ENCODE measurements at regions not wholly inside any gene's neighbourhood (a gene's known extent, or its start where the extent isn't known, plus 50 kb on each side); places are given as distances from the start of the nearest gene placed in this dataset.

- H3K79me2 ChIP-seq (ENCODE audit: insufficient read depth, low read length): no peaks in the 10 kb centered on the region
- intact Hi-C loops (cut with micrococcal nuclease): no loop called here
- H4K20me1 ChIP-seq (ENCODE audit: insufficient read depth): no peaks in the 10 kb centered on the region
- no peak overlapping the region for H2AFZ ChIP-seq (ENCODE audit: low read depth, low read length, poor library complexity, severe bottlenecking)
- ATAC-seq (no peak), DNase-seq (ENCODE audit: low read depth, low spot score) (no peak)
- CTCF ChIA-PET: no interaction called here
- no TSS peak for BruUV-seq (replicated peaks)
- H3K9me3 ChIP-seq (ENCODE audit: control insufficient read depth in 1 of 2, insufficient read depth in 1 of 2, low read depth in 1 of 2, low read length in 2 of 2): no peaks in the 10 kb centered on the region
- POLR2A ChIA-PET: no interaction called here
- no peak overlapping the region for H3K9ac ChIP-seq (ENCODE audit: low read length)
- H3K4me1 ChIP-seq (ENCODE audit: control insufficient read depth in 1 of 2, insufficient read depth in 2 of 2, low read length in 2 of 2): no peaks in the 10 kb centered on the region
- no peak overlapping the region for H3K4me2 ChIP-seq (ENCODE audit: low read length)
- RAD21 ChIA-PET (ENCODE audit: low non-redundant PET in 1 of 2, low total read pairs in 2 of 2, uncharacterized antibody in 2 of 2, unreplicated experiment in 2 of 2): no interaction called here
- no peaks in the 10 kb centered on the region for H3K9me2 ChIP-seq (ENCODE audit: insufficient read depth)
- H3K4me3 ChIP-seq (replicated peaks in 1 of 2; ENCODE audit: low read depth in 1 of 2, low read length in 2 of 2): no peak overlapping the region
- H3K27ac ChIP-seq (ENCODE audit: low read depth, low read length): no peak overlapping the region
- H3K27me3 ChIP-seq (ENCODE audit: insufficient read depth, low read length): peaks cover 21% of the 10 kb centered on the region
- TF ChIP-seq POLR2A (IDR thresholded peaks at IDR 0.05; ENCODE audit: borderline replicate concordance, extremely low read depth, insufficient read depth, insufficient read length): no peak
- no peak for TF ChIP-seq RAD21 (IDR thresholded peaks at IDR 0.05; ENCODE audit: low read depth)
- no peak for TF ChIP-seq SP1 (IDR thresholded peaks at IDR 0.05; ENCODE audit: low read depth)
- TF ChIP-seq ELF1 (IDR thresholded peaks at IDR 0.05; ENCODE audit: borderline replicate concordance, low read depth): no peak
- no peak for TF ChIP-seq TCF7L2 (IDR thresholded peaks at IDR 0.05; ENCODE audit: borderline replicate concordance, extremely low read depth, insufficient read depth, insufficient read length)
- no peak for TF ChIP-seq YY1 (IDR thresholded peaks at IDR 0.05; ENCODE audit: extremely low read depth, insufficient replicate concordance, low read depth, low read length)
- no peak for TF ChIP-seq EZH2phosphoT487 (IDR thresholded peaks at IDR 0.05; ENCODE audit: borderline replicate concordance)
- no peak for TF ChIP-seq ZBTB33 (IDR thresholded peaks at IDR 0.05; ENCODE audit: extremely low read depth, insufficient replicate concordance, low read length)
- TF ChIP-seq ZNF274 (IDR thresholded peaks at IDR 0.05; ENCODE audit: low read depth, low read length): no peak
- no peak for TF ChIP-seq CEBPB (IDR thresholded peaks at IDR 0.05; ENCODE audit: low read depth)
- TF ChIP-seq ZFX (IDR thresholded peaks at IDR 0.05): no peak
- no peak for TF ChIP-seq SIN3A (IDR thresholded peaks at IDR 0.05; ENCODE audit: low read depth)
- no peak for TF ChIP-seq REST (IDR thresholded peaks at IDR 0.05; ENCODE audit: low read depth)
- TF ChIP-seq POLR2AphosphoS5 (IDR thresholded peaks at IDR 0.05; ENCODE audit: low read depth, low read length): no peak
- TF ChIP-seq CBX3 (IDR thresholded peaks at IDR 0.05; ENCODE audit: low read depth): no peak
- H3K36me3 ChIP-seq (ENCODE audit: control insufficient read depth in 1 of 2, insufficient read depth in 2 of 2, low read length in 2 of 2): no peaks in the 10 kb centered on the region
Observed at GRCh38 chr9:84456527-84456926, 116.0 kb upstream of the SLC28A3 start.

Measured in HCT116 (cell line).